Heart left ventricle (tissue), 13 donors: ENCODE measurements at regions not wholly inside any gene's neighbourhood (a gene's known extent, or its start where the extent isn't known, plus 50 kb on each side); places are given as distances from the start of the nearest gene placed in this dataset.

Experiments
- POLR2A ChIP-seq, 2 donors: fragments of 450-650 bp; IDR thresholded peaks; one replicate each; pipeline ENCODE4 v1.6.1; 2017; ENCODE audit warnings: antibody characterized with exemption in 2 of 2, mild to moderate bottlenecking in 2 of 2, moderate library complexity in 2 of 2
- TF ChIP-seq, protein P1 (sequence below), 12 donors: fragments of 200-600 bp; sonication (generic) in 4 of 12; IDR thresholded peaks; one replicate each; pipeline versions ENCODE4 v1.5.0 to v1.8.0; 2018 to 2022; ENCODE audit warnings: antibody characterized with exemption in 12 of 12, mild to moderate bottlenecking in 5 of 12
- donor health status: ischemic (EF 13 %, LVEDD 7.1; RV severe dilation, severe dysfunction).
- donor health status: DM: no; HTN: yes; CAD: no.
- donor health status: DM: no; HTN: no; CAD: no.
- donor health status: ischemic (EF 25% LVEDD 6.9; RV normal size, moderate dysfunction).
- donor health status: ischemic (EF 25% LVEDD 5.7; RV mildly dilated, moderate dysfunction).
- donor health status: ischemic (EF 35%, LVEDD 5.7; RV mildly dilated, moderate dysfunction).
- donor health status: nonischemic (EF 11% LVEDD 7.7; RV severe dilation, severe dysfunction).
- donor health status: DM: yes; HTN: yes; CAD: no.
- donor health status: PGD.
- donor health status: ischemic (EF 29% LVEDD 5.4; RV normal size, mild dysfunction).
- donor health status: nonischemic (EF 23%, LVEDD 6.1; RV moderate dilation, normal function).

DNA sequence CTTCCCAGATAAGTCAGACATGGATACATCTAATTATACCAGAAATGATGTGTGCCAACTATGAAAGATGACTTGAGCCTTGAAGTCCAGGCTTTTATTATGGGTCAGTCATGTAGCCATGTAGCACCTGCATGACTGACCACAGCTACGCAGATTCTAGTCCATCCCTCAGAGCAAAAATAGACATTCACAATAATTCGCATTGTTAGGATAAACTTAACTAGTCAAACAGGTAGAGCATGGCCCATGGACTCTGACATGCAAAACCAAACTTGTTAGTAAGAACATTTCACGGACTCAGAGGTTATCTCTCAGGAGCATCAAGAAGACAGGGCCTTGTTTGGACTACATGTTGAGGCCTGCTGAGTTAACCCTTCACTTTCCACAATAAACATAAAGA lies 132.6 kb downstream of the PWWP3B start:
- TF ChIP-seq, protein P1, sequence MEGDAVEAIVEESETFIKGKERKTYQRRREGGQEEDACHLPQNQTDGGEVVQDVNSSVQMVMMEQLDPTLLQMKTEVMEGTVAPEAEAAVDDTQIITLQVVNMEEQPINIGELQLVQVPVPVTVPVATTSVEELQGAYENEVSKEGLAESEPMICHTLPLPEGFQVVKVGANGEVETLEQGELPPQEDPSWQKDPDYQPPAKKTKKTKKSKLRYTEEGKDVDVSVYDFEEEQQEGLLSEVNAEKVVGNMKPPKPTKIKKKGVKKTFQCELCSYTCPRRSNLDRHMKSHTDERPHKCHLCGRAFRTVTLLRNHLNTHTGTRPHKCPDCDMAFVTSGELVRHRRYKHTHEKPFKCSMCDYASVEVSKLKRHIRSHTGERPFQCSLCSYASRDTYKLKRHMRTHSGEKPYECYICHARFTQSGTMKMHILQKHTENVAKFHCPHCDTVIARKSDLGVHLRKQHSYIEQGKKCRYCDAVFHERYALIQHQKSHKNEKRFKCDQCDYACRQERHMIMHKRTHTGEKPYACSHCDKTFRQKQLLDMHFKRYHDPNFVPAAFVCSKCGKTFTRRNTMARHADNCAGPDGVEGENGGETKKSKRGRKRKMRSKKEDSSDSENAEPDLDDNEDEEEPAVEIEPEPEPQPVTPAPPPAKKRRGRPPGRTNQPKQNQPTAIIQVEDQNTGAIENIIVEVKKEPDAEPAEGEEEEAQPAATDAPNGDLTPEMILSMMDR (IDR thresholded peaks at IDR 0.05) = no peak
- no peak for TF ChIP-seq POLR2A (IDR thresholded peaks at IDR 0.05)
